Cardiac muscle cell (in vitro differentiated cells and primary cell): ENCODE measurements at regions not wholly inside any gene's neighbourhood (a gene's known extent, or its start where the extent isn't known, plus 50 kb on each side); places are given as distances from the start of the nearest gene placed in this dataset.

Source experiments
- DNase-seq, 2 donors: peaks; one replicate each; pipeline versions ENCODE4 v3.0.0 to v3.0.0-alpha.2; 2010 to 2017; ENCODE audit warnings: low read depth in 1 of 2, low spot score in 1 of 2
- H3K27ac ChIP-seq: fragments of 200-600 bp; sonication (generic); 2 replicates; pipeline ENCODE4 v1.5.1; 2016
- H3K27me3 ChIP-seq: fragments of 200-600 bp; sonication (generic); 2 replicates; pipeline ENCODE4 v1.6.0; 2016; ENCODE audit warnings: control low read depth
- H3K36me3 ChIP-seq: fragments of 200-600 bp; sonication (generic); 2 replicates; pipeline ENCODE4 v1.5.1; 2016; ENCODE audit warnings: control low read depth
- H3K4me1 ChIP-seq: fragments of 200-600 bp; sonication (generic); 2 replicates; pipeline ENCODE4 v1.8.1; 2017; ENCODE audit warnings: low read depth, mild to moderate bottlenecking, mixed run types
- H3K4me3 ChIP-seq: fragments of 200-600 bp; sonication (generic); 2 replicates; pipeline ENCODE4 v1.5.1; 2016; ENCODE audit warnings: mild to moderate bottlenecking
- H3K9me3 ChIP-seq: fragments of 200-600 bp; sonication (generic); 2 replicates; pipeline ENCODE4 v1.5.1; 2017; ENCODE audit warnings: low read depth, mild to moderate bottlenecking, control low read depth
- TF ChIP-seq, protein P1 (sequence below): IDR thresholded peaks from 2 replicates; pipeline ENCODE4 v1.5.1; 2012; ENCODE audit warnings: low read depth, mild to moderate bottlenecking, low read length

DNA sequence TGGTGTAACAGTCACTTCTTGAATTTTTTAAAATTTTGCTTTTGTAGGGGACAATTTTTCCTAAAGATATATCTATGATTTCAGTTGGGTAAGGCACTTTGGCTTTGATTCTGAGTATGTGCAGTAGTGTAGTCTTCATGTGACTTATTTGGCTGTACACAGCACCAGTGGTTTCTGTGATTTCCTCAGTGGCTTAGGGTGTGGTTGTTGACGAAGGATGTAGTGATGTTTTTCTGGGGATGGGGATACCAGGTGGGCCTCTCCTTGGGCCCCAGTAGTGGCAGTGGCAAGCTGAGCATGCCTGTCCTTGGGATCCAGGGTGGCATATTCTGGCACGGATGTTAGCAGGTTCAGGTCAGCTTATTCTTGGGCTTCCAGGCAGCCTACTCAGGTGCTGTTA is 364.9 kb upstream of the CADM1 start:
- Histone ChIP-seq H3K27ac (no peak overlapping the region), H3K4me1 (no peaks in the 10 kb centered on the region), H3K36me3 (no peaks in the 10 kb centered on the region), H3K27me3 (no peaks in the 10 kb centered on the region), H3K9me3 (no peaks in the 10 kb centered on the region), H3K4me3 (no peak overlapping the region)
- no peak for DNase-seq
- TF ChIP-seq, protein P1, sequence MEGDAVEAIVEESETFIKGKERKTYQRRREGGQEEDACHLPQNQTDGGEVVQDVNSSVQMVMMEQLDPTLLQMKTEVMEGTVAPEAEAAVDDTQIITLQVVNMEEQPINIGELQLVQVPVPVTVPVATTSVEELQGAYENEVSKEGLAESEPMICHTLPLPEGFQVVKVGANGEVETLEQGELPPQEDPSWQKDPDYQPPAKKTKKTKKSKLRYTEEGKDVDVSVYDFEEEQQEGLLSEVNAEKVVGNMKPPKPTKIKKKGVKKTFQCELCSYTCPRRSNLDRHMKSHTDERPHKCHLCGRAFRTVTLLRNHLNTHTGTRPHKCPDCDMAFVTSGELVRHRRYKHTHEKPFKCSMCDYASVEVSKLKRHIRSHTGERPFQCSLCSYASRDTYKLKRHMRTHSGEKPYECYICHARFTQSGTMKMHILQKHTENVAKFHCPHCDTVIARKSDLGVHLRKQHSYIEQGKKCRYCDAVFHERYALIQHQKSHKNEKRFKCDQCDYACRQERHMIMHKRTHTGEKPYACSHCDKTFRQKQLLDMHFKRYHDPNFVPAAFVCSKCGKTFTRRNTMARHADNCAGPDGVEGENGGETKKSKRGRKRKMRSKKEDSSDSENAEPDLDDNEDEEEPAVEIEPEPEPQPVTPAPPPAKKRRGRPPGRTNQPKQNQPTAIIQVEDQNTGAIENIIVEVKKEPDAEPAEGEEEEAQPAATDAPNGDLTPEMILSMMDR: no peak

DNA sequence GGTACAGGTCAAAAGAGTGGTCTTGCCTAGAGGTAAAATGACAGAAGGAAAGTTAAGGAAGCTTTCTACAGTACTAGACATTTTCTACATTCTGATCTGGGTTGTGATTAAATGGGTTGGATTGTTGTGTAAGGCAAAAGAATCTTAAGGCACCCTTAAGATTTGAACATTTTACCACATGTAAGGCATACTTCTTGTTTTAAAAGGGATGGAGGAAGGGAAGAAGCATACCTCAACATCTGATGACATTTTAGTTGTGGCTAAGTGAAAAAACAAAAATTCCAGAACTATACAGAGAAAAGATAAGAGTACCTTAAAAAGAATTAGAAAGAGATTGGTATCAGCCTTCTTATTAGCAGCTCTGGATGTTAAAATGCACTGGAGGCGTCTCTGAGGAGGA is 356.0 kb upstream of the CADM1 start:
- TF ChIP-seq, protein P1: no peak
- Histone ChIP-seq H3K9me3 (no peaks in the 10 kb centered on the region), H3K27ac (no peak overlapping the region), H3K4me3 (no peak overlapping the region), H3K4me1 (no peaks in the 10 kb centered on the region), H3K27me3 (no peaks in the 10 kb centered on the region), H3K36me3 (no peaks in the 10 kb centered on the region)
- no peak for DNase-seq

DNA sequence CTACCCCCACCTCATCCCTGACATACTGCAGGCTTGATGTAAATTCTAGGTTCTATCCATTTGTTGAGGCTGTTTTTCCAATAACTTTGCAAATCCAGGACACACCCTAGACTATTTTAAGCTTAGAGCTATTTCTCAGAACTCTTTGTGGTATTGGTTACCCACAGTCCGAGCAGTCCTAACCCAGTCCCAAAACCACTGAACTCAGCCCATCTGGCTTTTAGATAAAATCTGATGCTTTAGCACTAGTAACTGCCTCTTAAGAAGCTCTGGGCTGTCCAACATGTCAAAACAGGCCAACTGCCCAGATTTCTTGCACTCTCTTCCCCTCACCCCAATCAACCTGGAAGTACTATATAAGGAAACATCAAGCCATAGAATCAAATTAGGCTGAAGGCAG is 344.4 kb upstream of the CADM1 start:
- no peaks in the 10 kb centered on the region for H3K36me3 ChIP-seq
- no peak overlapping the region for H3K4me3 ChIP-seq
- TF ChIP-seq, protein P1: no peak
- H3K27me3 ChIP-seq: no peaks in the 10 kb centered on the region
- DNase-seq: no peak
- peaks cover 15% of the 10 kb centered on the region for H3K4me1 ChIP-seq
- peak overlapping the region; percentile 58 for H3K27ac ChIP-seq
- H3K9me3 ChIP-seq: no peaks in the 10 kb centered on the region

DNA sequence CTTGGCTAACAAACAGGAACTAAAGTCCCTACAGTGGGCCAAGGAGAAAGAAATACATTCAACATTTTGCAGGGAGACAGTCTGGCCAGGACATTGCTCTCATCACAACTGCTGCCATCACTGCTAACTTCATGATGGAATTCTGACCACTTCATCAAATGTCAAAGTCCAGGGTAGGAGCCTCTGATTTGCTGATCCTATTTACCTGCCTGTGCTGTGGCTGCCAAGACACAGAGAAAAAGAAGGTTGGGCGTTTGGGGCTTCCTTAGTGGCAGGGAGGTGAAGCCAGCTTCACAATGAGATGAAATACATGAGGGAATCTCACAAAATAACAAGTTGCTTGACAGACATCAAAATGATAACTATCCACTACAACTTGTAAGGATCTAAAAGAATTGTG is 343.9 kb upstream of the CADM1 start:
- peak in 1 of 2 donors; percentile 15 for DNase-seq
- Histone ChIP-seq H3K4me3 (no peak overlapping the region), H3K9me3 (no peaks in the 10 kb centered on the region), H3K27me3 (no peaks in the 10 kb centered on the region), H3K27ac (peak overlapping the region; percentile 58), H3K4me1 (peaks cover 15% of the 10 kb centered on the region), H3K36me3 (no peaks in the 10 kb centered on the region)
- TF ChIP-seq, protein P1: no peak

DNA sequence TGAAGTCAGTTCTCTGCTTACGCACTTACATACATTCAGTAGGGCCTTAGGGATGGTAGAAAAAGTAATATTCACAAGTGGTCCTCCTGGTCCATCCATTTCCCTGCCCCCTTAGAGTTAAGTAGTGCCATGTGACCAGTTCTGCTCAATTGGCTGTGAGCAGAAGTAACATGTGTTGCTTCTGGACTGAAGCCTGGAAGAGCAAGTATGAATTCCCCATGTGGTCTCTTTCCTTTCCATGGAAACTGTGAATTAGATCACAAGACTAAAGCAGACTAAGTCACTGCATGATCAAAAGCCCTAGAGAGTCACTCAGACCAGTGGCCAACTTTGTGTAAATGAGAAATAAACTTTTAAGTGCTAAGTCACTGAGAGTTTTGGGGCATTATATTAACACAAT is 341.7 kb upstream of the CADM1 start:
- no peak overlapping the region for H3K4me3 ChIP-seq
- H3K9me3 ChIP-seq: no peaks in the 10 kb centered on the region
- no peak for DNase-seq
- no peak overlapping the region for H3K27ac ChIP-seq
- no peaks in the 10 kb centered on the region for H3K36me3 ChIP-seq
- peaks cover 15% of the 10 kb centered on the region for H3K4me1 ChIP-seq
- TF ChIP-seq, protein P1: no peak
- no peaks in the 10 kb centered on the region for H3K27me3 ChIP-seq

DNA sequence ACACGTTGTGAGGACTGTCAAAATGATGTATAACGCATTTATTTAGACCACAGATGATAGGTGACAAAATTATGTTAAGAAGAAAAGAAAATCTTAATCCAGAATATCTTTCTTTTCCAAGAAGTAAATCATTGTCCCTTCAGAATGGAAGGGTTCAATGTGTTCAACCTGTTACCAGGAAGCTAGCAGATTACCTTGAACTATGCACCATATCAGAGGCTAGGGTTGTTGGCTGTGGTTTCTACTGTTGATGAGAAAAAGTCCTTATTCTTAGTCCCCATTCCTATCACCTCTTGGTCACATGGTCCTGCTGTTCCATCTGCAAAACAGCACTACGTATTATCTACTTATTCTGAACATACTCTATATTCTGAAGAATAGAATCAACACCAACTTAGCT is 339.5 kb upstream of the CADM1 start:
- Histone ChIP-seq H3K36me3 (no peaks in the 10 kb centered on the region), H3K4me3 (no peak overlapping the region), H3K27ac (no peak overlapping the region), H3K27me3 (no peaks in the 10 kb centered on the region), H3K9me3 (no peaks in the 10 kb centered on the region), H3K4me1 (peaks cover 11% of the 10 kb centered on the region)
- no peak for DNase-seq
- TF ChIP-seq, protein P1: no peak
